Gastrocnemius medialis (tissue), 4 donors: ENCODE measurements at regions not wholly inside any gene's neighbourhood (a gene's known extent, or its start where the extent isn't known, plus 50 kb on each side); places are given as distances from the start of the nearest gene placed in this dataset.

Experiments
- ATAC-seq, 2 donors: fragments of 150-250 bp; one replicate each; pipeline ENCODE4 v1.9.1; 2016
- DNase-seq, 2 donors: peaks; one replicate each; pipeline ENCODE4 v3.0.0-alpha.2; 2019
- H3K27ac ChIP-seq, 4 donors: fragments of 200-600 bp; sonication (generic); 1 replicate in 1 of 4; 2 replicates in 3 of 4; pipeline ENCODE4 v1.5.1; 2016 to 2018; ENCODE audit warnings: mild to moderate bottlenecking in 2 of 4, moderate library complexity in 1 of 4
- H3K27me3 ChIP-seq, 3 donors: fragments of 200-600 bp; sonication (generic) in 2 of 3; 1 replicate in 1 of 3; 2 replicates in 2 of 3; pipeline versions ENCODE4 v1.5.1 to v1.6.0; 2016 to 2019; ENCODE audit warnings: mild to moderate bottlenecking in 1 of 3, moderate library complexity in 1 of 3
- H3K36me3 ChIP-seq, 2 donors: fragments of 200-600 bp; sonication (generic) in 1 of 2; one replicate each; pipeline ENCODE4 v1.5.1; 2017 to 2018
- H3K4me1 ChIP-seq, 2 donors: fragments of 200-600 bp; sonication (generic) in 1 of 2; one replicate each; pipeline ENCODE4 v1.5.1; 2016 to 2017; ENCODE audit warnings: mild to moderate bottlenecking in 2 of 2
- H3K4me3 ChIP-seq, 4 donors: fragments of 200-600 bp; sonication (generic) in 3 of 4; 1 replicate in 1 of 4; 2 replicates in 3 of 4; pipeline ENCODE4 v1.5.1; 2016 to 2019; ENCODE audit warnings: mild to moderate bottlenecking in 2 of 4
- H3K9me3 ChIP-seq, 3 donors: fragments of 200-600 bp; sonication (generic) in 2 of 3; 1 replicate in 1 of 3; 2 replicates in 2 of 3; pipeline ENCODE4 v1.5.1; 2016 to 2019
- POLR2A ChIP-seq, 2 donors: fragments of 450-650 bp; IDR thresholded peaks; one replicate each; pipeline ENCODE4 v1.6.1; 2017; ENCODE audit warnings: antibody characterized with exemption in 2 of 2, mild to moderate bottlenecking in 2 of 2, moderate library complexity in 2 of 2
- in situ Hi-C, 4 donors: fragments of 200-750 bp; cut with MboI; loops; one replicate each; pipeline versions ENCODE4 v1.15.0 to v1.8.0; 2017; ENCODE audit warnings: low sequenced_read_pairs in 4 of 4
- intact Hi-C: fragments of 100-400 bp; cut with DNase I; formaldehyde crosslinking; loops from one replicate; pipeline ENCODE4 v1.15.1; 2023; ENCODE audit warnings: low total_unique reads
- TF ChIP-seq, protein P1 (sequence below), 5 experiments: fragments of 450-650 bp in 3 of 5; fragments of 200-600 bp in 2 of 5; sonication (generic) in 2 of 5; IDR thresholded peaks in 4 of 5; conservative IDR thresholded peaks in 1 of 5; 1 replicate in 4 of 5; 2 replicates in 1 of 5; pipeline ENCODE4 v1.5.1; 2016 to 2019; ENCODE audit warnings: antibody characterized with exemption in 5 of 5, mild to moderate bottlenecking in 3 of 5, moderate library complexity in 3 of 5

DNA sequence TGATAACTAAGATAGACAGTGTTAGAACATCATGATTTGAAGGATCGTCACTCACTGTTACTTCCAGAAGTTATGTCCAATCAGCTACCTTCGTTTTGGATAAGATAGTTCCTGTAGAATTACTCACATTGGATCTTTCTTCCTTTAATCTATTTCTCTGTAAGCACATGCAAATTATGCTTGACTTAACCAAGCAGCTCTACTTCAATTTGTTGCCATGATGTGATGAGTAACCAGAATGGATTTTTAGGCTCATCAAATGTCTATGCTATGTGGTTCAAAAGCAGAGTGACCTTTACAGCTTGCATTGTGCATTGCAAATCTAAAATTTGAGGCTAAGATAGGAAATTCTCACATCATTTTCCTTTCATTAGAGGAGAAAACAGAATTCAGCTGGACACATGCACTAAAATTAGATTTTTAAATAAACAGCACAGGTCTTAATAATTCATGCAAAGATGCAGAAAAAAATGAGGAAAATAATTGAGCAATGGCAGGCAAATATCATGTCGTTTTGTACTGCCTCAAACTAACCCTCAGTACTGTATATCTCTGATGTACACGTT, 76.7 kb upstream of the ZFP64 start:
- no peak overlapping the region for H3K4me3 ChIP-seq
- ATAC-seq (no peak), DNase-seq (no peak)
- H3K9me3 ChIP-seq, result no peaks in the 10 kb centered on the region
- H3K36me3 ChIP-seq, result no peaks in the 10 kb centered on the region
- no peaks in the 10 kb centered on the region for H3K4me1 ChIP-seq
- intact Hi-C loops (no loop called here), in situ Hi-C loops (no loop called here)
- H3K27me3 ChIP-seq, result no peaks in the 10 kb centered on the region
- TF ChIP-seq, protein P1, sequence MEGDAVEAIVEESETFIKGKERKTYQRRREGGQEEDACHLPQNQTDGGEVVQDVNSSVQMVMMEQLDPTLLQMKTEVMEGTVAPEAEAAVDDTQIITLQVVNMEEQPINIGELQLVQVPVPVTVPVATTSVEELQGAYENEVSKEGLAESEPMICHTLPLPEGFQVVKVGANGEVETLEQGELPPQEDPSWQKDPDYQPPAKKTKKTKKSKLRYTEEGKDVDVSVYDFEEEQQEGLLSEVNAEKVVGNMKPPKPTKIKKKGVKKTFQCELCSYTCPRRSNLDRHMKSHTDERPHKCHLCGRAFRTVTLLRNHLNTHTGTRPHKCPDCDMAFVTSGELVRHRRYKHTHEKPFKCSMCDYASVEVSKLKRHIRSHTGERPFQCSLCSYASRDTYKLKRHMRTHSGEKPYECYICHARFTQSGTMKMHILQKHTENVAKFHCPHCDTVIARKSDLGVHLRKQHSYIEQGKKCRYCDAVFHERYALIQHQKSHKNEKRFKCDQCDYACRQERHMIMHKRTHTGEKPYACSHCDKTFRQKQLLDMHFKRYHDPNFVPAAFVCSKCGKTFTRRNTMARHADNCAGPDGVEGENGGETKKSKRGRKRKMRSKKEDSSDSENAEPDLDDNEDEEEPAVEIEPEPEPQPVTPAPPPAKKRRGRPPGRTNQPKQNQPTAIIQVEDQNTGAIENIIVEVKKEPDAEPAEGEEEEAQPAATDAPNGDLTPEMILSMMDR (IDR thresholded peaks at IDR 0.05 in 4 of 5, conservative IDR thresholded peaks at IDR 0.05 in 1 of 5), result no peak
- TF ChIP-seq POLR2A (IDR thresholded peaks at IDR 0.05), result no peak
- H3K27ac ChIP-seq, result no peak overlapping the region

DNA sequence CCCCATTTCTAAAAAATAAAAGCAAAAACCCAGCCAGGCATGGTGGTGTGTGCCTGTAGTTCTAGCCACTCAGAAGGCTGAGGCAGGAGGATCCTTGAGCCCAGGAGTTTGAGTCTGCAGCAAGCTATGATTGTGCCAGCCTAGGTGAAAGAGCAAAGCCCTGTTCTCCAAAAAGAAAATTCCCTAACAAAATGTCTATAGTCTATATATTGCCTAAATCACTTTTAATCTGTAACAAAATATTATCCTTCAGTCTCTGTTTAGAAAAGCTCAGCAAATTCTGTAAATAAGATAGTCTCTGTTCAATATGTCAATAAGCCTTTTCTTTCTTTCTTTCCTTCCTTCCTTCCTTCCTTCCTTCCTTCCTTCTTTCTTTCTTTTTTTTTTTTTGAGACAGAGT, 75.8 kb upstream of the ZFP64 start:
- Histone ChIP-seq H3K4me1 (no peaks in the 10 kb centered on the region), H3K4me3 (no peak overlapping the region), H3K36me3 (no peaks in the 10 kb centered on the region), H3K27me3 (no peaks in the 10 kb centered on the region), H3K9me3 (no peaks in the 10 kb centered on the region), H3K27ac (no peak overlapping the region)
- in situ Hi-C loops (no loop called here), intact Hi-C loops (no loop called here)
- no peak for ATAC-seq
- TF ChIP-seq, protein P1 (IDR thresholded peaks at IDR 0.05 in 4 of 5, conservative IDR thresholded peaks at IDR 0.05 in 1 of 5), result no peak
- TF ChIP-seq POLR2A (IDR thresholded peaks at IDR 0.05), result no peak
- no peak for DNase-seq

DNA sequence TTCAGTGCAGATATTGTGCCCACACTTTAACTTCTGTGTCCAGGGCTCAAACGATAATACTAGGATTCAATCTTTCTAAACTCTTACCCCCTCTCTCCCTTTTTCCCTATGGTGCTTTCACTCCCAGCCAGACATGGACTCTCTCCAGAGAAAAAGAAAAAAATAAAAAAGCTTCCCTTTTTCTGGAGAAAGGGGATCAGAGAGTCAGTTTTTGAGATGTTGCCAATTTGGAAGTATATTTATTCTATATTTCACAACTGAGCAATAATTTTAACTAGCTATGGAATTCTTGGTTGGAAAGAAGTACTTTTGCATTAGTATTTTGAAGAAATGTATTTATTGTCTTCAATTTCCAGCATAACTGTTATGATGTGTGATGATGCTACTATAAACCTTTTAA, 72.2 kb upstream of the ZFP64 start:
- Histone ChIP-seq H3K4me3 (no peak overlapping the region), H3K9me3 (no peaks in the 10 kb centered on the region), H3K4me1 (no peaks in the 10 kb centered on the region), H3K36me3 (no peaks in the 10 kb centered on the region), H3K27ac (no peak overlapping the region), H3K27me3 (no peaks in the 10 kb centered on the region)
- DNase-seq (no peak), ATAC-seq (no peak)
- in situ Hi-C loops (no loop called here), intact Hi-C loops (no loop called here)
- TF ChIP-seq POLR2A (IDR thresholded peaks at IDR 0.05), result no peak
- TF ChIP-seq, protein P1 (IDR thresholded peaks at IDR 0.05 in 4 of 5, conservative IDR thresholded peaks at IDR 0.05 in 1 of 5), result no peak

DNA sequence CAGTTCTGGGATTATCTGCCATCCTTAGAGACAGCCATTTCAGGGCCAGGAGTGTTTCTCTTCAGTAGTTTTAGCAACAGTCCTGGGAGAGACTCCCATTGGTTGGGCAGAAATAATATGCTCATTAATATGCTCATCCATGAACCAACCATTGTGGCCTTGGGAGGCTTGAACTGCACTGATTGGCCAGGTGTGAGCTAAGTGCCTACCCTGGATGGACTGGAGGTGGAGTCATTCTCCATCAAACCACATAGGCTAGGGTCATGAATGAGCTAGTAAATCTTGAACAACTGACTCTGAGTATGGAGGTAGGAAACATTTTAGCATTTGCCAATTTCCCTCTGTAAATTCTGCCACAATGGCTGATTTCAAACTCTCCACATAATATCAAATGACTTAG, 70.2 kb upstream of the ZFP64 start:
- intact Hi-C loops (no loop called here), in situ Hi-C loops (no loop called here)
- ATAC-seq (no peak), DNase-seq (no peak)
- H3K4me1 ChIP-seq, result no peaks in the 10 kb centered on the region
- TF ChIP-seq, protein P1 (IDR thresholded peaks at IDR 0.05 in 4 of 5, conservative IDR thresholded peaks at IDR 0.05 in 1 of 5), result no peak
- no peak for TF ChIP-seq POLR2A (IDR thresholded peaks at IDR 0.05)
- H3K4me3 ChIP-seq, result no peak overlapping the region
- H3K27ac ChIP-seq, result no peak overlapping the region
- H3K9me3 ChIP-seq, result no peaks in the 10 kb centered on the region
- no peaks in the 10 kb centered on the region for H3K27me3 ChIP-seq
- no peaks in the 10 kb centered on the region for H3K36me3 ChIP-seq

DNA sequence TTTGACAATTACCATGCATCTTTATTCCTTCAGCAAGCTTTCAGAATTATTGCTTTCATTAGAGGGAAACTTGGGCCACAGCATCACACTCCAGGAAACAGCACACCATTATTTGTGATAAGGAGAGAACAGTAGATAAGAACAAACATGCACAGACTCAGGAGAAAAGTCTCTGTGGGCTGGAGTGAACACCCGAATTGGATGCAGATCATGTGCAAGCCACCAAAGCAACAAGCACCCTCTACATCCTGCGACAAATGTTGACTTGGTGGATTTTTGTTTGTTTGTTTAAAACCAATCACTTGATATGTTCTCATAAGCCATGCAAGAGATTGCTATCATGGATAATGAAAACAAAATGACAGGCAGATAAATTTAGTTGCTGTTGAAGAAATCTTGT, 67.7 kb upstream of the ZFP64 start:
- ATAC-seq (no peak), DNase-seq (no peak)
- TF ChIP-seq, protein P1 (IDR thresholded peaks at IDR 0.05 in 4 of 5, conservative IDR thresholded peaks at IDR 0.05 in 1 of 5), result no peak
- TF ChIP-seq POLR2A (IDR thresholded peaks at IDR 0.05), result no peak
- in situ Hi-C loops, result no loop called here
- Histone ChIP-seq H3K4me1 (no peaks in the 10 kb centered on the region), H3K27me3 (no peaks in the 10 kb centered on the region), H3K9me3 (no peaks in the 10 kb centered on the region), H3K4me3 (no peak overlapping the region), H3K36me3 (no peaks in the 10 kb centered on the region), H3K27ac (no peak overlapping the region)
- intact Hi-C loops, result no loop called here
